Stimulated activated CD4-positive, alpha-beta T cell treated with anti-CD3 and anti-CD28 coated beads, Interleukin-4, amount 100 ng/mL, for 24 hours (primary cell): ENCODE measurements at regions not wholly inside any gene's neighbourhood (a gene's known extent, or its start where the extent isn't known, plus 50 kb on each side); places are given as distances from the start of the nearest gene placed in this dataset.
"Not testable (repeated sequence)": the region's sequence is repeated elsewhere in the genome, so short reads cannot be mapped to it uniquely, and the experiment has no call there.

Source experiments
- DNase-seq: peaks from one replicate; pipeline ENCODE4 v3.0.0-alpha.2; 2020

- DNase-seq = no peak
Measured at GRCh38 chr20:53657279-53657678, 63.6 kb upstream of the ZNF217 start.

- DNase-seq = no peak
Measured at GRCh38 chr20:53656293-53657202, 62.9 kb upstream of the ZNF217 start.

- no peak for DNase-seq
Measured at GRCh38 chr20:53655625-53656292, 62.1 kb upstream of the ZNF217 start.

- DNase-seq = no peak
Measured at GRCh38 chr20:53654932-53655624, 61.4 kb upstream of the ZNF217 start.

- DNase-seq = not testable (repeated sequence)
Measured at GRCh38 chr20:53654521-53654920, 60.9 kb upstream of the ZNF217 start.

GRCh38 chr20:53652859-53653517 is 59.3 kb upstream of the ZNF217 start:
- DNase-seq = no peak

GRCh38 chr20:53652090-53652858 is 58.6 kb upstream of the ZNF217 start:
- no peak for DNase-seq

GRCh38 chr20:53649493-53649892 is 55.9 kb upstream of the ZNF217 start:
- not testable (repeated sequence) for DNase-seq

- DNase-seq = no peak
Measured at GRCh38 chr20:53647286-53647821, 53.7 kb upstream of the ZNF217 start.

GRCh38 chr20:53646550-53646949 is 52.9 kb upstream of the ZNF217 start:
- no peak for DNase-seq

- DNase-seq = no peak
Measured at GRCh38 chr20:53645582-53645897, 51.9 kb upstream of the ZNF217 start.

GRCh38 chr20:53644108-53644507 is 50.5 kb upstream of the ZNF217 start:
- not testable (repeated sequence) for DNase-seq
